Progenitor cell of endocrine pancreas (in vitro differentiated cells): ENCODE measurements at regions not wholly inside any gene's neighbourhood (a gene's known extent, or its start where the extent isn't known, plus 50 kb on each side); places are given as distances from the start of the nearest gene placed in this dataset.

ENCODE experiments used
- DNase-seq: peaks from one replicate; pipeline ENCODE4 v3.0.0; 2021; ENCODE audit warnings: low spot score; ENCODE audit not compliant: unreplicated experiment
- H3K27ac Mint-ChIP-seq: 2 replicates; pipeline ENCODE4 v1.8.0; 2021; ENCODE audit warnings: mild to moderate bottlenecking, moderate library complexity, mixed read lengths
- H3K27me3 Mint-ChIP-seq: 2 replicates; pipeline ENCODE4 v1.8.0; 2021; ENCODE audit warnings: mixed read lengths
- H3K36me3 Mint-ChIP-seq: 2 replicates; pipeline ENCODE4 v1.8.0; 2022; ENCODE audit warnings: mixed read lengths; ENCODE audit not compliant: insufficient read depth
- H3K4me1 Mint-ChIP-seq: 2 replicates; pipeline ENCODE4 v1.8.0; 2021; ENCODE audit warnings: low read depth, mixed read lengths
- H3K4me3 Mint-ChIP-seq: 2 replicates; pipeline ENCODE4 v1.8.0; 2021; ENCODE audit warnings: low read depth, mild to moderate bottlenecking, moderate library complexity, mixed read lengths
- H3K9me3 Mint-ChIP-seq: 2 replicates; pipeline ENCODE4 v1.8.0; 2021; ENCODE audit warnings: low read depth, mixed read lengths
- TF ChIP-seq, protein P1 (sequence below): fragments of 200-600 bp; sonication (generic); IDR thresholded peaks from one replicate; pipeline ENCODE4 v1.5.0; 2021; ENCODE audit warnings: antibody characterized with exemption, mild to moderate bottlenecking; ENCODE audit not compliant: unreplicated experiment

- no peaks in the 10 kb centered on the region for H3K36me3 Mint-ChIP-seq
- no peak for DNase-seq
- H3K27me3 Mint-ChIP-seq = peaks cover 16% of the 10 kb centered on the region
- TF ChIP-seq, protein P1, sequence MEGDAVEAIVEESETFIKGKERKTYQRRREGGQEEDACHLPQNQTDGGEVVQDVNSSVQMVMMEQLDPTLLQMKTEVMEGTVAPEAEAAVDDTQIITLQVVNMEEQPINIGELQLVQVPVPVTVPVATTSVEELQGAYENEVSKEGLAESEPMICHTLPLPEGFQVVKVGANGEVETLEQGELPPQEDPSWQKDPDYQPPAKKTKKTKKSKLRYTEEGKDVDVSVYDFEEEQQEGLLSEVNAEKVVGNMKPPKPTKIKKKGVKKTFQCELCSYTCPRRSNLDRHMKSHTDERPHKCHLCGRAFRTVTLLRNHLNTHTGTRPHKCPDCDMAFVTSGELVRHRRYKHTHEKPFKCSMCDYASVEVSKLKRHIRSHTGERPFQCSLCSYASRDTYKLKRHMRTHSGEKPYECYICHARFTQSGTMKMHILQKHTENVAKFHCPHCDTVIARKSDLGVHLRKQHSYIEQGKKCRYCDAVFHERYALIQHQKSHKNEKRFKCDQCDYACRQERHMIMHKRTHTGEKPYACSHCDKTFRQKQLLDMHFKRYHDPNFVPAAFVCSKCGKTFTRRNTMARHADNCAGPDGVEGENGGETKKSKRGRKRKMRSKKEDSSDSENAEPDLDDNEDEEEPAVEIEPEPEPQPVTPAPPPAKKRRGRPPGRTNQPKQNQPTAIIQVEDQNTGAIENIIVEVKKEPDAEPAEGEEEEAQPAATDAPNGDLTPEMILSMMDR = no peak
- H3K4me3 Mint-ChIP-seq = no peak overlapping the region
- no peaks in the 10 kb centered on the region for H3K9me3 Mint-ChIP-seq
- peaks cover 6% of the 10 kb centered on the region for H3K4me1 Mint-ChIP-seq
- no peak overlapping the region for H3K27ac Mint-ChIP-seq
Measured at GRCh38 chr4:110675426-110675825, 52.5 kb upstream of the PITX2 start.

DNA sequence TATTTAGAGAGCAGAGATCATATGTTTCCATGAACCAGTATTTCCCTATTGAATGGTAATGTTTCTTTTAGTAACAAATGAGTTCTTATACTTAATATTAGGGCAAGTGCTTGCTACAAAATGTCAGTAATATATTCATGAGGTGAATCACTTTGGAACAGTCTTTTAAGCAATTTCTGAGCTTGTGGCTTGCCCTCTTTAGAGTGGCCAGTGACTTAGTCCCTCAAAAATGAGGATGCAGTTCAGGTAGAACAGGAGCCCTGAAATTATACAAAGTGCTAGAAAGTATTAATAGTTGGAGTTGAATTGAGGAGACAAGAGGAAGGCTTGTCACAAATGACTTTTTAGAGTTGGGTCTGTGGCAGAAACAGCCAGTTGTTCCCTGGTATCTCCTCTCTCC lies 53.4 kb upstream of the PITX2 start:
- Mint-ChIP-seq H3K4me1 (peaks cover 6% of the 10 kb centered on the region), H3K27me3 (peaks cover 16% of the 10 kb centered on the region), H3K4me3 (no peak overlapping the region), H3K27ac (no peak overlapping the region), H3K9me3 (no peaks in the 10 kb centered on the region), H3K36me3 (no peaks in the 10 kb centered on the region)
- TF ChIP-seq, protein P1 = no peak
- no peak for DNase-seq

DNA sequence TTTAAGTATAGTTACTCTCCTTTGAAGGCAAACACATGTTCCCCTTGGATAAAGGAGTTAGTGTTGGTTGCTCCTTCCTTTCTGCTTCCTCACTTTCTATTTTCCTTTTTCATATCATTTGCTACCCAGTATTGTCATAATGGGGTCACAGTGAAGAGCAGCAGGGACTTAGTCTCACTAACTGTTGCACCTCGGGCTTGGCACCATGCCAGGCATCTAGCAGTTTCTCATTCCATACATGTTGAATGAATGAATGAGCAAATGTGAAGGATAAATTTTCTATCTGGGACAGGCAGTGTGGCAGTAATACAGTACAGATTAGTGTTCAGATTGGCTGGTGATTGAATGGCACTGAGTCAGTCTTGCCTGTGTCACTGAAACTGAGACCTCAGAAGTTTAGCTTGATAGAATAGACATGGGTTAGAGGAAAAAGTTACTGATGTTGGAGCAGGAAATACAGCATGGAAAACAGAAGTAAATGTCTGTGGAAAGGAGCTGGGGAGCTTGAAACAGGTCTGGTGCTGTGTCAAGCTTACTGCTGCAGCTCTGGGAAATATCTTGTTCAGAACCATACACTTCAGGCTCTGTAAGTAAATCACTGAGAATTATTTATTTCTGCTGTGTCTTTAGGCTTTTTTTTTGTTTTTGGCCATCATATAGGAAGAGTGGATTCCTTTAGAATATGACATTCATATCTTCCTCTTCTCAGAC lies 55.8 kb upstream of the PITX2 start:
- no peaks in the 10 kb centered on the region for H3K9me3 Mint-ChIP-seq
- no peak overlapping the region for H3K4me3 Mint-ChIP-seq
- no peak for DNase-seq
- no peaks in the 10 kb centered on the region for H3K36me3 Mint-ChIP-seq
- H3K27me3 Mint-ChIP-seq = peaks cover 16% of the 10 kb centered on the region
- H3K4me1 Mint-ChIP-seq = peaks cover 6% of the 10 kb centered on the region
- TF ChIP-seq, protein P1 = no peak
- H3K27ac Mint-ChIP-seq = no peak overlapping the region

GRCh38 chr4:110680265-110680664 lies 57.4 kb upstream of the PITX2 start:
- TF ChIP-seq, protein P1 = no peak
- H3K4me1 Mint-ChIP-seq = peaks cover 6% of the 10 kb centered on the region
- no peak overlapping the region for H3K27ac Mint-ChIP-seq
- H3K36me3 Mint-ChIP-seq = no peaks in the 10 kb centered on the region
- no peak overlapping the region for H3K4me3 Mint-ChIP-seq
- H3K27me3 Mint-ChIP-seq = peaks cover 18% of the 10 kb centered on the region
- no peaks in the 10 kb centered on the region for H3K9me3 Mint-ChIP-seq
- DNase-seq = no peak

GRCh38 chr4:110681381-110681780 lies 58.5 kb upstream of the PITX2 start:
- Mint-ChIP-seq H3K4me1 (peaks cover 6% of the 10 kb centered on the region), H3K4me3 (no peak overlapping the region), H3K27ac (no peak overlapping the region), H3K36me3 (no peaks in the 10 kb centered on the region), H3K9me3 (no peaks in the 10 kb centered on the region), H3K27me3 (peaks cover 18% of the 10 kb centered on the region)
- TF ChIP-seq, protein P1 = no peak
- no peak for DNase-seq
